ENCODE measurements at regions not wholly inside any gene's neighbourhood (a gene's known extent, or its start where the extent isn't known, plus 50 kb on each side); places are given as distances from the start of the nearest gene placed in this dataset.

DNA sequence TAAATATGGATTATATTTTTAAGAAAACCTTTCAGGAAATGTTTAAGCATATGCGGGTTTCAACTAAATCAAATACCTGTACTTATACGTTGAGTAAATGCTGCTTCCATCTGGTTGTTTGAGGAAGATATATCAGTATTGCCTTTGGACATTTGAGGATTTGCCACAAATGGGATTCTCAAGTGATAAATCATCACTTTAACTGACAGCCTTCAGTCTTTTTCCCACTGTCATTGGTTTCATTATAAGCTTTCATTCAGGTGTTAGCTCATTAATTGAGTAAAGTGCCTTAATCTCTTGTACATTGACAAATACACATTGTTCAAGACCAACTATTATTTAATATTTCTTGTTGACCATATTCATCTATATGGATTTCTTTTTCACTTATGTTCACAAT lies 217.2 kb downstream of the EDEM1 start:
- TF ChIP-seq POLR2A (IDR thresholded peaks at IDR 0.05; ENCODE audit: low read depth) = no peak
- TF ChIP-seq, protein P1, sequence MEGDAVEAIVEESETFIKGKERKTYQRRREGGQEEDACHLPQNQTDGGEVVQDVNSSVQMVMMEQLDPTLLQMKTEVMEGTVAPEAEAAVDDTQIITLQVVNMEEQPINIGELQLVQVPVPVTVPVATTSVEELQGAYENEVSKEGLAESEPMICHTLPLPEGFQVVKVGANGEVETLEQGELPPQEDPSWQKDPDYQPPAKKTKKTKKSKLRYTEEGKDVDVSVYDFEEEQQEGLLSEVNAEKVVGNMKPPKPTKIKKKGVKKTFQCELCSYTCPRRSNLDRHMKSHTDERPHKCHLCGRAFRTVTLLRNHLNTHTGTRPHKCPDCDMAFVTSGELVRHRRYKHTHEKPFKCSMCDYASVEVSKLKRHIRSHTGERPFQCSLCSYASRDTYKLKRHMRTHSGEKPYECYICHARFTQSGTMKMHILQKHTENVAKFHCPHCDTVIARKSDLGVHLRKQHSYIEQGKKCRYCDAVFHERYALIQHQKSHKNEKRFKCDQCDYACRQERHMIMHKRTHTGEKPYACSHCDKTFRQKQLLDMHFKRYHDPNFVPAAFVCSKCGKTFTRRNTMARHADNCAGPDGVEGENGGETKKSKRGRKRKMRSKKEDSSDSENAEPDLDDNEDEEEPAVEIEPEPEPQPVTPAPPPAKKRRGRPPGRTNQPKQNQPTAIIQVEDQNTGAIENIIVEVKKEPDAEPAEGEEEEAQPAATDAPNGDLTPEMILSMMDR (IDR thresholded peaks at IDR 0.05) = no peak
- TF ChIP-seq POLR2AphosphoS5 (IDR thresholded peaks at IDR 0.05) = no peak
- no peak for TF ChIP-seq EP300 (IDR thresholded peaks at IDR 0.05)
